Panc1 (cell line): ENCODE measurements at regions not wholly inside any gene's neighbourhood (a gene's known extent, or its start where the extent isn't known, plus 50 kb on each side); places are given as distances from the start of the nearest gene placed in this dataset.

Experiments
- ATAC-seq: fragments of 200-7000 bp; cut with Tn5 transposase; 2 replicates; pipeline ENCODE4 v1.9.1; 2020; ENCODE audit warnings: mild to moderate bottlenecking, moderate library complexity
- BruUV-seq: library from RNA; stranded (reverse); fragments of 400-500 nt; replicated peaks from 2 replicates; lab custom pipeline; 2021; lab: Mats Ljungman, UMichigan
- CTCF ChIA-PET: fragments of 300-600 bp; sonication (Branson Sonifier 250); formaldehyde crosslinking; loops from one replicate; lab custom pipeline; 2022; ENCODE audit warnings: antibody characterized with exemption; lab: Charles Lee
- POLR2A ChIA-PET: fragments of 300-600 bp; sonication (Branson Sonifier 250); formaldehyde crosslinking; loops from one replicate; lab custom pipeline; 2022; ENCODE audit warnings: antibody characterized with exemption; lab: Charles Lee
- DNase-seq: peaks from one replicate; pipeline ENCODE4 v3.0.0-alpha.2; 2010; ENCODE audit warnings: low read depth, low spot score
- H3K27ac ChIP-seq: 2 replicates; pipeline ENCODE4 v1.5.1; 2011; ENCODE audit warnings: mild to moderate bottlenecking, low read length, inconsistent platforms
- H3K27me3 ChIP-seq: fragments of 200-500 bp; sonication (Bioruptor generic); 2 replicates; pipeline ENCODE4 v1.6.0; 2014; ENCODE audit warnings: low read length, inconsistent platforms; ENCODE audit not compliant: control insufficient read depth, insufficient read depth
- H3K36me3 ChIP-seq: fragments of 200-500 bp; sonication (Bioruptor generic); 2 replicates; pipeline ENCODE4 v1.5.1; 2014; ENCODE audit warnings: inconsistent platforms, mild to moderate bottlenecking, low read length, moderate library complexity; ENCODE audit not compliant: control insufficient read depth, insufficient read depth
- H3K4me1 ChIP-seq: 2 replicates; pipeline ENCODE4 v1.5.1; 2011; ENCODE audit warnings: inconsistent platforms, mild to moderate bottlenecking, low read length, moderate library complexity; ENCODE audit not compliant: control insufficient read depth, insufficient read depth
- H3K4me3 ChIP-seq, 2 experiments: 2 replicates each; pipeline ENCODE4 v1.5.1; 2011 to 2012; ENCODE audit warnings: low read depth in 2 of 2, low read length in 2 of 2, mild to moderate bottlenecking in 2 of 2, inconsistent platforms in 1 of 2, moderate library complexity in 1 of 2
- H3K9me3 ChIP-seq: fragments of 200-500 bp; sonication (Bioruptor generic); 2 replicates; pipeline ENCODE4 v1.5.1; 2014; ENCODE audit warnings: low read depth, mild to moderate bottlenecking, inconsistent platforms, low read length, moderate library complexity; ENCODE audit not compliant: control insufficient read depth, insufficient read depth
- CTCF ChIP-seq: fragments of 450-650 bp; IDR thresholded peaks from 2 replicates; pipeline ENCODE4 v1.5.1; 2017; ENCODE audit warnings: mild to moderate bottlenecking
- POLR2AphosphoS5 ChIP-seq: IDR thresholded peaks from 2 replicates; pipeline ENCODE4 v1.6.1; 2012; ENCODE audit warnings: mild to moderate bottlenecking, low read depth, low read length, moderate library complexity
- REST ChIP-seq, 2 experiments: IDR thresholded peaks; 2 replicates each; pipeline ENCODE4 v1.6.1; 2011 to 2012; ENCODE audit warnings: low read depth in 2 of 2, control low read depth in 1 of 2, low read length in 1 of 2, mild to moderate bottlenecking in 1 of 2, moderate library complexity in 1 of 2; ENCODE audit not compliant: insufficient read depth in 1 of 2
- SIN3A ChIP-seq: IDR thresholded peaks from 2 replicates; pipeline ENCODE4 v1.6.1; 2012; ENCODE audit warnings: low read depth, mild to moderate bottlenecking, low read length, moderate library complexity, borderline replicate concordance; ENCODE audit not compliant: insufficient read depth
- TCF7L2 ChIP-seq: IDR thresholded peaks from 2 replicates; pipeline ENCODE4 v1.6.1; 2011; ENCODE audit warnings: mild to moderate bottlenecking, low read depth, low read length, inconsistent platforms
- in situ Hi-C: cut with HindIII; loops from 2 replicates; pipeline ENCODE4 v1.10.0; 2016; ENCODE audit warnings: low sequenced_read_pairs, low pct_unique_long_range_greater_than_20kb
- intact Hi-C: fragments of 100-400 bp; cut with micrococcal nuclease; formaldehyde crosslinking; loops from one replicate; pipeline ENCODE4 v1.10.0; 2022; ENCODE audit not compliant: unreplicated experiment

DNA sequence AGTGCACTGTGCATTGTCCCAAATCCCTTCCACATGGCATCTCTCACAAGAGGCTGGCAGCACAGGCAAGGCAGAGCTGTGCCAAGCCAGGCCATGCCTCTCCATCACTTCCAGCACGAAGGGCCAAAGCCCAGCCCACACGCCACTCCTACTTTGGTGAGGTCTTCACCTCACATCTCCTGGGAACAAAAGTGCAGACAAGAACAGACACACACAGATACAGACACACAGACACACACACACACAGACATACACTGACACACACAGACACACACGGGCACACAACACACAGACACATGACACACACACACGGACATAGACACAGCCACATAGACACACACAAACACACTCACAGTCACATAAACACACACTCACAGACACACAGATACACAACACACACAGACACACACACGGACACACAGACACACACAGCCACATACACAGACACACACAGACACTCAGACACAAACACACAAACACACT is 233.3 kb downstream of the UACA start:
- ATAC-seq (no peak), DNase-seq (no peak)
- POLR2A ChIA-PET = no interaction called here
- Histone ChIP-seq H3K27ac (no peak overlapping the region), H3K27me3 (no peaks in the 10 kb centered on the region), H3K36me3 (no peaks in the 10 kb centered on the region), H3K4me3 (no peak overlapping the region), H3K4me1 (peaks cover 29% of the 10 kb centered on the region), H3K9me3 (no peaks in the 10 kb centered on the region)
- CTCF ChIA-PET = no interaction called here
- intact Hi-C loops (no loop called here), in situ Hi-C loops (no loop called here)
- no TSS peak for BruUV-seq
- TF ChIP-seq CTCF (no peak), SIN3A (no peak), TCF7L2 (no peak), POLR2AphosphoS5 (no peak), REST (IDR thresholded peaks at IDR 0.05; ENCODE audit: insufficient read depth in 1 of 2, low read depth in 2 of 2, low read length in 1 of 2) (no peak)

DNA sequence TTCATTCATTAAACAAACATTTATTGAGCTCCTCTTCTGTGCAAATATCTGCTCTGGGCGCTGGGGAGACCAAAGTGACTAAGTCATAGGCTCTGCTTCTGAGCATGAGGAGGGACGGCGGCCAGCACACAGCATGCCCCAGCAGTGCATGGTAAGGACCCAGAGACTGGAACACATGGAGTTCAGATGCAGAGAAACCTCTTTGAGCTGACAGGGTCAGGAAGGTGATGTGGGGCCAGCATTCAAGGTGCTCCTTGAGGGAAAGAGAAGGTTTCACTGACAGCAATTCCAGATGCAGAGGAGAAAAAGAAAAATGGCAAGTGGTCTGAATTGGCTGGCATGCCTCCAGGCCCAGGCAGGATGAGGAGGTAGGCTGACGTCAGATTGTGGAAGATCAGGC is 234.5 kb downstream of the UACA start:
- Histone ChIP-seq H3K36me3 (no peaks in the 10 kb centered on the region), H3K27ac (0 out of 2 replicates have a peak overlapping the region, but pooled peaks have one; percentile 5), H3K4me3 (no peak overlapping the region), H3K27me3 (no peaks in the 10 kb centered on the region), H3K4me1 (peaks cover 36% of the 10 kb centered on the region), H3K9me3 (no peaks in the 10 kb centered on the region)
- CTCF ChIA-PET = interaction anchor here (0.7 kb wide), 1 partner anchor 69 kb away, joined by 5 read pairs; no protein-coding TSS in a partner anchor
- ATAC-seq (no peak), DNase-seq (no peak)
- TF ChIP-seq TCF7L2 = no peak
- no peak for TF ChIP-seq REST (IDR thresholded peaks at IDR 0.05; ENCODE audit: insufficient read depth in 1 of 2, low read depth in 2 of 2, low read length in 1 of 2)
- no peak for TF ChIP-seq SIN3A
- POLR2A ChIA-PET = interaction anchor here (0.7 kb wide), 1 partner anchor 51 kb away, joined by 9 read pairs; no protein-coding TSS in a partner anchor
- BruUV-seq = no TSS peak
- in situ Hi-C loops (no loop called here), intact Hi-C loops (no loop called here)
